NAMALWA (cell line): ENCODE measurements at regions not wholly inside any gene's neighbourhood (a gene's known extent, or its start where the extent isn't known, plus 50 kb on each side); places are given as distances from the start of the nearest gene placed in this dataset.

Source experiments
- DNase-seq: peaks from one replicate; pipeline ENCODE4 v3.0.0-alpha.2; 2015; ENCODE audit warnings: low spot score

DNA sequence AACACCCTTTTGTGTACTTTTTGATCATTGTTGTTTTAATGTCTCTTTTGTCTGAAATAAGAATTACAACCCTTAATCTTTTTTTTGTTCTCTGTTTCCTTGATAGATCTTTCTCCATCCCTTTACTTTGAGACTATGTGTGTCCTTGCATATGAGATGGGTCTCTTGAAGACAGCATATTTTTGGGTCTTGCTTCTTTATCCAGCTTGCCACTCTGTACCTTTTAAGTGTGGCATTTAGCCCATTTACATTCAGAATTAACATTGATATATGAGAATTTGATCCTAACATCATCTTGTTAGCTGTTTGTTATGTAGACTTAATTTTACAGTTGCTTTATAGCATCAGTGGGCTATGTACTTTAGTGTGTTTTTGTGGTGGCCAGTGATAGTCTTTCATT lies 382.5 kb downstream of the MED10 start:
- no peak for DNase-seq

- DNase-seq, result no peak
Observed at GRCh38 chr5:5986492-5987178, 391.7 kb downstream of the MED10 start.

- no peak for DNase-seq
Observed at GRCh38 chr5:5985332-5985731, 393.0 kb downstream of the MED10 start.

GRCh38 chr5:5983261-5983980 lies 394.9 kb downstream of the MED10 start:
- DNase-seq, result no peak

GRCh38 chr5:5981562-5981961 lies 396.8 kb downstream of the MED10 start:
- no peak for DNase-seq

DNA sequence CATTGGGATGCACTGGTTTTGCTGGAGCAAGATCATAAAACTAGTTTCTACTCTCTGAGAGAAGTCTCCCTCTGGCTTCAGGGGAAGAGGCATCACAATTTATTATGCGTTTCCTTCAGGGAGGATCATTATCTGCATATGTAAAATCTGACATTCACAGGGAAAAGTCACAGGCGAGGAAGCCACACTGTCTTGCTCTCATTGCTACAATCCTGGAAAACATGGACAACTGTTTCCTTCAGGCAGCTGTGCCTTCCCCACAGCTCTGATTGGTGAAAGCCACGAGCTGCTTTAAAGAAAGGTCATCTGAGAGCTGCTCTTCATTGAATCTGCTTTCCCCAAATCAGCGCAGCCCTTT lies 397.8 kb downstream of the MED10 start:
- no peak for DNase-seq

GRCh38 chr5:5979761-5980537 lies 398.4 kb downstream of the MED10 start:
- no peak for DNase-seq

DNA sequence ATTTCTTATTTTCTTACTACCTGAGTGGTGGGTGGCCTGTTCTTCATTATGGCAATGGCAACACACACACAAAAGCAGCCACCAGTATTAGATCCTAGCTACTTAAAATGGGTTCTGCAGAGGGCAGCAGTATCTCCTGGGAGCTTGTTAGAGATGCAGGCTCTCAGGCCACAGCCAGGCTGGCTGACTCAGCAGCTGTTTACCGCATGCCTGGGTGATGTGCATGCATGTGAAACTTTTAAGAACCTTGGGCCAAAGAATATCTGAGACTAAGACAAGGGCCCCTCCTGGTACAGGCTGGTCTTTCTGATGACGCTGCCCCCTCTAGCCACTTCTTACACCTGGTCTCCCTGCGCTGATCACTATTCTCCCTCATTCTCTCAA lies 399.0 kb downstream of the MED10 start:
- DNase-seq, result no peak

DNA sequence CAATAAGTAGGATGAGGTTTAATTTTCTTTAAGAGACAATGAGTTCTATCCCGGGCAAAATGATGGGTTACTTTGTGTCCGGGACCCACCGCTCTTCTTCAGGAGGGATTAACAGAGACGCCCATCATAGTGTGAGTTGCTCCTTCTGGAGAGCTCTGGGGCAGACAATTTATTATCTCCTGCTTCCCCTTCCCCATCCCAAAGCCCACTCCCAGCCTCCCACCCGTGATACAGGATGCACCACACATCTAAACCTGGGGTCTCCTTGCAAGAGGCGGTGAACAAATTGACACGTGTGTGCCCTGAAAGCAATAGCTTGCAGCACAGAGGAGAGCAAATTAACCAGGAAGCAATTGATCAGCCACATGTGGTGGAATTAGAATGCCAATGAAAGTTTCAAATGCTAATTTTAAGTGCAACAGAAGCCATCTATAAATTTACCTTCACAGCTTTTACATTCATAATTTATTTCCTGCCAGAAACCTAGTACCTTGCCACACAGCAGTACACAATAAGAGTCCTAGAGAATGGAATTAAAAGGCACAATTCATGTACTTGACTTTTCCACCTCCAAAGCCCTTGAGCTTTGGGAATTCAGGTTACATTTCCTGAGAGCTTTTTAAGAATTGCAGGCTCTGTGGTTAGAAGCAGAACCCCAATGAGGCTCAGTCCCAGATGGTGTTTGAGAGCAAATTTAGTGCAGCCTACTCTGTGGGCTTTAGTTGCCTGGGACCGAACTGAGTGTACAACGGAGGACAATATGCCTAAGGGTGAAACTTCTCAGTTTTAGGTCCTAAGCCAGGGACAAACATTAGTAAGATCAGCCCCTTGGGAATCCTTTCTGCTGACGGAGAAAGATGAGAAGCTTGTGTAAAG lies 399.6 kb downstream of the MED10 start:
- no peak for DNase-seq

- DNase-seq, result no peak
Observed at GRCh38 chr5:5971203-5971602, 407.1 kb downstream of the MED10 start.

GRCh38 chr5:5969942-5970483 lies 408.3 kb downstream of the MED10 start:
- peak; percentile 19 for DNase-seq

GRCh38 chr5:5968981-5969380 lies 409.4 kb downstream of the MED10 start:
- no peak for DNase-seq

DNA sequence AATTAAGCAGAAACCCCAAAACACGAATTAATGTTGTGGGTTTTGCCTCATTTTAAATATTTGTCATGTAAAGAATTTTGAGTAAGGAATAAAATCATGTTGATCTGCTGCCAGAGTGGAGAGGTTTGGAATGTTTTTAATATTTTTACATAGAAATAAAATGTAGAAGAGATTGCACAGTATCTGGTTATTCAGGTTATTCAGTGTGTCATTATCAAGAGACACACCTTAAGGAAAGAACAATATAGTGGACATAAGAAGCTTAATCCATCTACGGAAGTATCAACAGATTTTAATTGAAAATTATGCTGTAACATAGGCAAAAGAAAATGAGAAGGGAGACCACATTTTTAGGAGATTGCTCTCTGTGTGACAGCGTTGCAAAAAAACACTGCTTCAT lies 410.4 kb downstream of the MED10 start:
- no peak for DNase-seq

DNA sequence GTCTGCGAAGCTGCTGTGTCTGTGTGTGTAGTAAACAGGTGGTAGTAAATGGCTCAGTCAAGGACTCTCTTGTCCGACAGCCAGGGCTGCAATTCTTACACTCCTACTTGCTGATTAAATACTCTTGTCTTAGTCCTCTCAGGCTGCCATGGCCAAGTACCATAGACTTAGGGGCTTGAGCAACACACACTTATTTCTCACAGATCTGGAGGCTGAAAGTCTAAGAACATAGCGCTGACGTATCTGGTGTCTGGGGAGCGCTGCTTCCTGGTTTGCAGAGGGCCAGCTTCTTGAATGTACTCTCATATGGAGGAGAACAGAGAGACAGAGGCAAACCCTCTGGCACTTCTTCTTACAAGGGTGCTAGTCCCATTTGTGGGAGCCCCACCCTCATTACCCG lies 411.0 kb downstream of the MED10 start:
- DNase-seq, result no peak

DNA sequence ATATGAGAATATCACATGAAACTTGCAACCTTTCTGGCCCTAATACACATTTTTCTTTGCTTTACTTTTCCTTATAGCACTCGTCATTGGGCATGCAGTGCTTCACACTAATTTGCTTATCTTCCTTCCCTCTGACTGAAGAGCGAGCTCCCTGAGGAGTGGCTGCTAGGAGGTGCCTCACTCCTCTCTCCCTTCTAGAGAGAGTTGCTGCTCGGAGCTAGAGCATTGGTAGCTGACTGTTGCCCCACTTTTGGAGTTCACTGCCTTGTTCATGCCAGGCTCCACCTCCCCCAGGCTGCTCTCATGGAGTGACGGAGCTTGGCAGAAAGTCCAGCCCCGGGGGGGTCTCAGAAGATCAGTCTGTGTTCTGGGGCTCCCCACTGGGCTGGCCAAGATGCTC lies 413.2 kb downstream of the MED10 start:
- DNase-seq, result no peak

DNA sequence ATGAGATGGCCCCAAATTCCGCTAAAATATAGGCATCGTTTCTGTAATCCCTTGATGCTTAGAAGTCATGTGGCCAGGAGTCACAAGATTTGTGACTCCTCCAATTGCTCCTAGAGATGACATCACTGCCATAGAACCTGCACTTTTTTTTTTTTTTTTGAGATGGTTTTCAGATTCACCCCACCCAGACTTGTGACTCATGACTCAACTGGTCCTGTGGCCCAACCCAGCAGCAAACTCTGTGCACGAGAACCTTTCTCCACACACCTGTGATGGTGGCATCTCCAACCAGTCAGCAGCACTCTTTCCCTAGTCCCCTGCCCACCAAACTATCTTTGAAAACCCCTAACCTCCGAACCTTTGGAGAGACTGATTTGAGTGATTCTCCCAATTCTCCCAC lies 414.0 kb downstream of the MED10 start:
- DNase-seq, result no peak

- no peak for DNase-seq
Observed at GRCh38 chr5:5957737-5958136, 420.6 kb downstream of the MED10 start.

DNA sequence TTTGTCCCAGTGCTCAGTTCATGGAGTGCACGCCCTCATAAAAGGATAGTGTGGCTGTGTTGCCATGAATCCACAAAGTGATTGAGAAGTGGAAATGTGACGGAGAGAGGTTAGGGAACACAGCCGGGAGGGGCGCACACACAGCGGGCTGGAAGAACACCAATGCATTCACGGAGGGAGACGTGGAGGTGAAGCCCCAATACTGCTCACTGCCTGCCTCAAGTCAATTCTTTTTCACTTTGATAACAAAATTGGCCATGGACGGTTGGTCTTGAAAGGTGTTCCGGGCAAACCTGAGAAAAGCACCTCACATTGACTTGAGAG lies 424.1 kb downstream of the MED10 start:
- no peak for DNase-seq

- no peak for DNase-seq
Observed at GRCh38 chr5:5953584-5954274, 424.6 kb downstream of the MED10 start.

- no peak for DNase-seq
Observed at GRCh38 chr5:5951953-5952352, 426.4 kb downstream of the MED10 start.

GRCh38 chr5:5950658-5951057 lies 427.7 kb downstream of the MED10 start:
- DNase-seq, result no peak

GRCh38 chr5:5941486-5941885 lies 436.9 kb downstream of the MED10 start:
- DNase-seq, result no peak
